ENCODE measurements at regions not wholly inside any gene's neighbourhood (a gene's known extent, or its start where the extent isn't known, plus 50 kb on each side); places are given as distances from the start of the nearest gene placed in this dataset.
"Not testable (repeated sequence)": the region's sequence is repeated elsewhere in the genome, so short reads cannot be mapped to it uniquely, and the experiment has no call there.

DNA sequence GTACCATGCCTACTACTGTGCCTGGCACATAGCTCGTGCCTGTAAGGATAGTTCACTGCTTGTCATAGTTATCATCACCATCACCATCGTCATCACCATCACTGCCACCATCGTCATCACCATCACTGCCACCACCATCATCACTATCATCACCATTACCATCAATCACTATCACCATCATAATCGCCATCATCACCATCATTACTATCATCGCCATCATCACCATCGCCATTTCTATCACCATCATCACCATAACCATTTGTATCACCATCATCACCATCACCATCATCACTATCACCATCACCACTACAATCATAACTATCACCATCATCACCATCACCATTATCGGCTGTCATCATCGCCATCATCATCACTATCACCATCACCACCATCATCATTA, 107.1 kb downstream of the TUBA3C start:
- Histone ChIP-seq H3K27me3 (ENCODE audit: low read depth, low read length) (no peaks in the 10 kb centered on the region), H3K4me3 (ENCODE audit: low read length) (no peak overlapping the region), H3K27ac (ENCODE audit: low read length) (no peak overlapping the region), H3K36me3 (replicated peaks; ENCODE audit: low read depth, low read length) (no peaks in the 10 kb centered on the region), H4K20me1 (ENCODE audit: insufficient read depth, low read length) (no peaks in the 10 kb centered on the region), H3K9me3 (ENCODE audit: insufficient read depth, low read length) (no peaks in the 10 kb centered on the region), H3K9ac (ENCODE audit: low read length) (no peak overlapping the region), H3K79me2 (ENCODE audit: low read length) (no peaks in the 10 kb centered on the region), H2AFZ (ENCODE audit: low read depth, low read length) (no peak overlapping the region), H3K4me1 (ENCODE audit: low read length) (no peaks in the 10 kb centered on the region), H3K4me2 (ENCODE audit: low read length) (no peak overlapping the region)
- TF ChIP-seq, protein P1, sequence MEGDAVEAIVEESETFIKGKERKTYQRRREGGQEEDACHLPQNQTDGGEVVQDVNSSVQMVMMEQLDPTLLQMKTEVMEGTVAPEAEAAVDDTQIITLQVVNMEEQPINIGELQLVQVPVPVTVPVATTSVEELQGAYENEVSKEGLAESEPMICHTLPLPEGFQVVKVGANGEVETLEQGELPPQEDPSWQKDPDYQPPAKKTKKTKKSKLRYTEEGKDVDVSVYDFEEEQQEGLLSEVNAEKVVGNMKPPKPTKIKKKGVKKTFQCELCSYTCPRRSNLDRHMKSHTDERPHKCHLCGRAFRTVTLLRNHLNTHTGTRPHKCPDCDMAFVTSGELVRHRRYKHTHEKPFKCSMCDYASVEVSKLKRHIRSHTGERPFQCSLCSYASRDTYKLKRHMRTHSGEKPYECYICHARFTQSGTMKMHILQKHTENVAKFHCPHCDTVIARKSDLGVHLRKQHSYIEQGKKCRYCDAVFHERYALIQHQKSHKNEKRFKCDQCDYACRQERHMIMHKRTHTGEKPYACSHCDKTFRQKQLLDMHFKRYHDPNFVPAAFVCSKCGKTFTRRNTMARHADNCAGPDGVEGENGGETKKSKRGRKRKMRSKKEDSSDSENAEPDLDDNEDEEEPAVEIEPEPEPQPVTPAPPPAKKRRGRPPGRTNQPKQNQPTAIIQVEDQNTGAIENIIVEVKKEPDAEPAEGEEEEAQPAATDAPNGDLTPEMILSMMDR (IDR thresholded peaks at IDR 0.05; ENCODE audit: low read depth, low read length): no peak
- no peak for TF ChIP-seq EZH2phosphoT487 (IDR thresholded peaks at IDR 0.05; ENCODE audit: low read depth)

DNA sequence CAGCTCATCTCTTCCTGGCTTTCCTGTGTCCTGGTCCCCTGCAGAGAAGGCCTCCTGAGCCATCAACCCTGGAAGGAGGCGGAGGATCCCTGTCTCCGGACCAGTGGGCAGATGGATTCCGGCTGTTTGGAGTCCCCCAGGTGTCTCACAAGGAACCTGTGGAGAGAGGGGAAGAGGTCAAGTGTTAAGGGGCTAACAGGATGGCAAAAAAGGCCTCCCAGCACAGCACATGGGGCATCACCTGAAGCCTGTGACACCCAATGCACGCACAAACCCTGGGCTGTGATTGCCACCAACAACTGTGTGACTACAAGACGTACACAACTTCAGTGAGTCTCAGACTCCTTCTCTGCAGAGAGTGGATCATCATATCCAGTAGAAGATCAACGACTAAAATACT, 107.5 kb downstream of the TUBA3C start:
- not testable (repeated sequence) for H4K20me1 ChIP-seq (ENCODE audit: insufficient read depth, low read length); H3K9me3 ChIP-seq (ENCODE audit: insufficient read depth, low read length); H2AFZ ChIP-seq (ENCODE audit: low read depth, low read length); H3K36me3 ChIP-seq (replicated peaks; ENCODE audit: low read depth, low read length); H3K27me3 ChIP-seq (ENCODE audit: low read depth, low read length); H3K4me1 ChIP-seq (ENCODE audit: low read length); H3K4me3 ChIP-seq (ENCODE audit: low read length); H3K9ac ChIP-seq (ENCODE audit: low read length); H3K79me2 ChIP-seq (ENCODE audit: low read length); H3K4me2 ChIP-seq (ENCODE audit: low read length); H3K27ac ChIP-seq (ENCODE audit: low read length)

DNA sequence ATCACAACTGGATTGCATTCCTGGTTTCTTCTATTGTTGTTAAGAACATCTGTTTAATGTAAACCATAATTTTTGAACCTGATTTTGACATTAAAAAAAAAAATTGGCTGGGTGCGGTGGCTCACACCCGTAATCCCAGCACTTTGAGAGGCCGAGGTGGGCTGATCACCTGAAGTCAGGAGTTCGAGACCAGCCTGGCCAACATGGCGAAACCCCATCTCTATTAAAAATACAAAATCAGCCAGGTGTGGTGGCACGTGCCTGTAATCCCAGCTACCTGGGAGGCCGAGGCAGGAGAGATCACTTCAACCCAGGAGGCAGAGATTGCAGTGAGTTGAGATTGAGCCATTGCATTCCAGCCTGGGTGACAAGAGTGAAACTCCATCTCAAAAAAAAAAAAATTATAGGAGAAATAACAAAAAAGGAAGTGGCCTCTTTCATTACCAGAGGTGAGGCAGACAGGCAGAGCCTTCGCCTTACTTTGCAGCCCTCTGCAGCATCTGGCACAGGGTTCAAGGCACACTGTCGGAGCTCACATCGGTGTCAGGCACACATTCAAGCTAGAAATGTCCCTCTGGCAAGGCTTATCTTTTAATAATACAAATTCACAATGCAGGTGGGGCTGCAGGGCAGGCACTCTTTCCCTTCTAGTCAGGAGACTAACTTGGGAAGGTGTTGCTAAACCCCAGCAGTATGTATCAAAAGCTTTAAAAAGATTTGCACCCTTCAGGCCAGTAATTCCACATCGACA, 108.5 kb downstream of the TUBA3C start:
- not testable (repeated sequence) for H3K27ac ChIP-seq (ENCODE audit: low read length); H4K20me1 ChIP-seq (ENCODE audit: insufficient read depth, low read length); H3K4me2 ChIP-seq (ENCODE audit: low read length); H3K27me3 ChIP-seq (ENCODE audit: low read depth, low read length); H3K9me3 ChIP-seq (ENCODE audit: insufficient read depth, low read length); H3K36me3 ChIP-seq (replicated peaks; ENCODE audit: low read depth, low read length); H3K4me1 ChIP-seq (ENCODE audit: low read length); H3K4me3 ChIP-seq (ENCODE audit: low read length); H3K9ac ChIP-seq (ENCODE audit: low read length); H2AFZ ChIP-seq (ENCODE audit: low read depth, low read length); H3K79me2 ChIP-seq (ENCODE audit: low read length)

DNA sequence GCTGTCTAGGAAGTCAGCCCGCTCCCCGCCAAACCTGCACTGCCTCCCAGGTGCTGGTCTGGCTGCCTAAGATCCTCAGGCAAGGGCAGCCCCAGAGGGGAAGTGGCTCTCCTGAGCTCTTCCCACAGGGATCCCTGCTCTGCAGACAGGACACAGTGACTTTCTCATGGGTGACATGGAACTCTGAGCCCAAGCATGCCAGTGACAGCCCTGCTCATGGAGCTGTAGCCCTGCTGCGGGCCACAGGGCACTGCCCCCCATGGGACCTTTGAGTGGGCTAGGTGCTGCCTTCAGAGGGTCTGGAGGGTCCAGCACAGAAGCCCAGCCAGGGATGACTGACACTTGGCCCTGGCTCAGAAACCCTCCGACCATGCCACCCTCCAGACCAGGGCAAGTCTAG, 109.1 kb downstream of the TUBA3C start:
- Histone ChIP-seq H3K79me2 (ENCODE audit: low read length) (no peaks in the 10 kb centered on the region), H3K4me3 (ENCODE audit: low read length) (no peak overlapping the region), H3K4me1 (ENCODE audit: low read length) (no peaks in the 10 kb centered on the region), H2AFZ (ENCODE audit: low read depth, low read length) (no peak overlapping the region), H4K20me1 (ENCODE audit: insufficient read depth, low read length) (no peaks in the 10 kb centered on the region), H3K9ac (ENCODE audit: low read length) (no peak overlapping the region), H3K27me3 (ENCODE audit: low read depth, low read length) (no peaks in the 10 kb centered on the region), H3K4me2 (ENCODE audit: low read length) (no peak overlapping the region), H3K36me3 (replicated peaks; ENCODE audit: low read depth, low read length) (no peaks in the 10 kb centered on the region), H3K27ac (ENCODE audit: low read length) (no peak overlapping the region), H3K9me3 (ENCODE audit: insufficient read depth, low read length) (no peaks in the 10 kb centered on the region)
- no peak for TF ChIP-seq EZH2phosphoT487 (IDR thresholded peaks at IDR 0.05; ENCODE audit: low read depth)
- TF ChIP-seq, protein P1 (IDR thresholded peaks at IDR 0.05; ENCODE audit: low read depth, low read length): no peak

DNA sequence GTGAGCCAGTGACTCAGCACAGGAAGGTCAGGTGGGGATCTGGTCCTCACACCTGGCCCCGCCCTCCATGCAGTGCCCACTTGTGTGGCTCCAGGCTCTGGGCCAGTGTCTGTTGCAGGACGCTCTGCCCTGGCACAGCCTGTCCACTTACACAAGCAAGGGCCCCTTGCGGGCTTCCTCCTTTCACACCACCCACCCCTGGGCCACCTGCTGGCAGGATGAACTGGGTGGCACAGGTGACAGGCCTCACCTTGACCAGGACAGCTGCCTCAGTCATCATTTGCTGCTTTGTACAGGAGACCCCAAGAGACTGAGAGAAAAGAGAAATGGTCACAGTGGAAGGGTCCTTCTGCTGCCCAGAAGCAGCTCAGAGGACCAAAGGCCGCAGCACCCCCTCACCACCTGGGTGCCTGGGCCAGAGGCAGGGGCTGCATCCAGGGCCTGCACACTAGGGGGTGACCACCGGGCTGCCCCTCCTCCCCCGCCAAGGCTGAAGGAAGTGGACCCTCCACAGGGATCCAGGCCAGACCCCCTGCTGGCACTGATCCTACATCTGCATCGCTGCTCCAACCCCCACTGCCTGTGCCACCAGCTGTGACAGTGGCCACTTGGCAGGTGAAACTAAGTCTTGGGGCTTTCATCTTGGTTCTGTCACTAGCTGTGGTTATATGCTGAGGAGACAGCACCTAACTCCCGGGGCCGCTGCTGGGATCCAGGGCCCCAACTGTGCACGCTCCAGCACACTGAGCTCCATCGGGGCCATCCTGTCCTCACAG, 110.3 kb downstream of the TUBA3C start:
- Histone ChIP-seq H2AFZ (ENCODE audit: low read depth, low read length) (no peak overlapping the region), H3K9ac (ENCODE audit: low read length) (no peak overlapping the region), H3K4me1 (ENCODE audit: low read length) (no peaks in the 10 kb centered on the region), H3K27ac (ENCODE audit: low read length) (no peak overlapping the region), H3K36me3 (replicated peaks; ENCODE audit: low read depth, low read length) (no peaks in the 10 kb centered on the region), H4K20me1 (ENCODE audit: insufficient read depth, low read length) (no peaks in the 10 kb centered on the region), H3K4me2 (ENCODE audit: low read length) (no peak overlapping the region), H3K4me3 (ENCODE audit: low read length) (no peak overlapping the region), H3K27me3 (ENCODE audit: low read depth, low read length) (no peaks in the 10 kb centered on the region), H3K9me3 (ENCODE audit: insufficient read depth, low read length) (no peaks in the 10 kb centered on the region), H3K79me2 (ENCODE audit: low read length) (no peaks in the 10 kb centered on the region)
- no peak for TF ChIP-seq EZH2phosphoT487 (IDR thresholded peaks at IDR 0.05; ENCODE audit: low read depth)
- TF ChIP-seq, protein P1 (IDR thresholded peaks at IDR 0.05; ENCODE audit: low read depth, low read length): no peak
